GM18507 (cell line): ENCODE measurements at regions not wholly inside any gene's neighbourhood (a gene's known extent, or its start where the extent isn't known, plus 50 kb on each side); places are given as distances from the start of the nearest gene placed in this dataset.
"Not testable (repeated sequence)": the region's sequence is repeated elsewhere in the genome, so short reads cannot be mapped to it uniquely, and the experiment has no call there.

Experiments used
- DNase-seq: peaks from one replicate; pipeline ENCODE4 v3.0.0; 2011; ENCODE audit warnings: low read depth; ENCODE audit not compliant: insufficient read length; ENCODE audit errors: extremely low spot score
- FAIRE-seq: peaks from 2 replicates; lab custom pipeline; 2011; peaks lifted over from hg19 to GRCh38; lab: Jason Lieb, UNC

- FAIRE-seq (no peak), DNase-seq (no peak)
Observed at GRCh38 chr3:6392123-6392522, 468.8 kb upstream of the GRM7 start.

- DNase-seq, result no peak
- FAIRE-seq, result no peak
Observed at GRCh38 chr3:6394944-6395343, 466.0 kb upstream of the GRM7 start.

- DNase-seq, result no peak
- no peak for FAIRE-seq
Observed at GRCh38 chr3:6396631-6397030, 464.3 kb upstream of the GRM7 start.

GRCh38 chr3:6402666-6403065, 458.2 kb upstream of the GRM7 start:
- not testable (repeated sequence) for DNase-seq, FAIRE-seq

- not testable (repeated sequence) for DNase-seq, FAIRE-seq
Observed at GRCh38 chr3:6406923-6407322, 454.0 kb upstream of the GRM7 start.

- FAIRE-seq, result no peak
- DNase-seq, result no peak
Observed at GRCh38 chr3:6416049-6416661, 444.8 kb upstream of the GRM7 start.

- FAIRE-seq, result no peak
- no peak for DNase-seq
Observed at GRCh38 chr3:6417174-6417573, 443.7 kb upstream of the GRM7 start.

GRCh38 chr3:6418485-6418884, 442.4 kb upstream of the GRM7 start:
- DNase-seq (no peak), FAIRE-seq (no peak)

- no peak for FAIRE-seq
- DNase-seq, result no peak
Observed at GRCh38 chr3:6421666-6422445, 439.1 kb upstream of the GRM7 start.

GRCh38 chr3:6425289-6425820, 435.6 kb upstream of the GRM7 start:
- FAIRE-seq, result no peak
- DNase-seq, result no peak

- not testable (repeated sequence) for FAIRE-seq
Observed at GRCh38 chr3:6428276-6428675, 432.6 kb upstream of the GRM7 start.

GRCh38 chr3:6435951-6436350, 425.0 kb upstream of the GRM7 start:
- no peak for FAIRE-seq
- DNase-seq, result no peak

More at GRCh38 chr3:6428276-6428675, 432.6 kb upstream of the GRM7 start:
- not testable (repeated sequence) for DNase-seq

GRCh38 chr3:6437631-6438030, 423.3 kb upstream of the GRM7 start:
- DNase-seq (no peak), FAIRE-seq (no peak)

GRCh38 chr3:6438031-6438430, 422.9 kb upstream of the GRM7 start:
- FAIRE-seq (no peak), DNase-seq (no peak)

GRCh38 chr3:6439226-6439625, 421.7 kb upstream of the GRM7 start:
- DNase-seq (no peak), FAIRE-seq (no peak)

GRCh38 chr3:6439824-6440223, 421.1 kb upstream of the GRM7 start:
- DNase-seq (no peak), FAIRE-seq (no peak)

GRCh38 chr3:6444888-6445658, 415.8 kb upstream of the GRM7 start:
- no peak for FAIRE-seq
- DNase-seq, result no peak

- DNase-seq, result no peak
- FAIRE-seq, result no peak
Observed at GRCh38 chr3:6447166-6447801, 413.6 kb upstream of the GRM7 start.

- no peak for DNase-seq
- FAIRE-seq, result no peak
Observed at GRCh38 chr3:6448011-6448410, 412.9 kb upstream of the GRM7 start.

- no peak for FAIRE-seq
Observed at GRCh38 chr3:6449099-6449498, 411.8 kb upstream of the GRM7 start.

More at GRCh38 chr3:6449099-6449498, 411.8 kb upstream of the GRM7 start:
- no peak for DNase-seq
